NCI-H526 treated with DMSO at 0.1 percent for 48 hours (cell line): ENCODE measurements at regions not wholly inside any gene's neighbourhood (a gene's known extent, or its start where the extent isn't known, plus 50 kb on each side); places are given as distances from the start of the nearest gene placed in this dataset.

Experiments
- DNase-seq: peaks from one replicate; lab custom pipeline; 2025; lab: John Stamatoyannopoulos, UW

GRCh38 chr3:6771171-6771570 is 89.7 kb upstream of the GRM7 start:
- DNase-seq = no peak

GRCh38 chr3:6779140-6779539 is 81.8 kb upstream of the GRM7 start:
- DNase-seq = no peak

GRCh38 chr3:6781092-6781491 is 79.8 kb upstream of the GRM7 start:
- DNase-seq = no peak

GRCh38 chr3:6785726-6786125 is 75.2 kb upstream of the GRM7 start:
- no peak for DNase-seq

GRCh38 chr3:6791161-6791560 is 69.8 kb upstream of the GRM7 start:
- DNase-seq = no peak

- peak; percentile 26 for DNase-seq
These were observed 61.5 kb upstream of the GRM7 start for GRCh38 chr3:6799264-6799915.

GRCh38 chr3:6803619-6804018 is 57.3 kb upstream of the GRM7 start:
- DNase-seq = no peak

GRCh38 chr3:6805236-6805635 is 55.7 kb upstream of the GRM7 start:
- DNase-seq = no peak

- DNase-seq = no peak
These were observed 53.9 kb upstream of the GRM7 start for GRCh38 chr3:6806991-6807390.

- DNase-seq = no peak
These were observed 52.8 kb upstream of the GRM7 start for GRCh38 chr3:6807967-6808588.

GRCh38 chr3:6809349-6809748 is 51.6 kb upstream of the GRM7 start:
- DNase-seq = no peak
